Fibroblast of villous mesenchyme (primary cell): ENCODE measurements at regions not wholly inside any gene's neighbourhood (a gene's known extent, or its start where the extent isn't known, plus 50 kb on each side); places are given as distances from the start of the nearest gene placed in this dataset.

Experiments used
- DNase-seq: peaks from one replicate; pipeline ENCODE4 v3.0.0-alpha.2; 2010; ENCODE audit warnings: low read depth
- H3K4me3 ChIP-seq: 2 replicates; pipeline ENCODE4 v1.5.1; 2011; ENCODE audit warnings: low read depth, mild to moderate bottlenecking, low read length
- CTCF ChIP-seq: IDR thresholded peaks from 2 replicates; pipeline ENCODE4 v1.5.1; 2012; ENCODE audit warnings: low read depth, mild to moderate bottlenecking, low read length; ENCODE audit not compliant: insufficient read depth

- H3K4me3 ChIP-seq = no peak overlapping the region
- no peak for DNase-seq
- TF ChIP-seq CTCF = no peak
Measured at GRCh38 chr2:120833127-120833675, 97.5 kb downstream of the GLI2 start.

- TF ChIP-seq CTCF = no peak
- no peak for DNase-seq
- no peak overlapping the region for H3K4me3 ChIP-seq
Measured at GRCh38 chr2:120834206-120834605, 98.5 kb downstream of the GLI2 start.

GRCh38 chr2:120836281-120836680 is 100.6 kb downstream of the GLI2 start:
- DNase-seq = no peak
- no peak for TF ChIP-seq CTCF
- H3K4me3 ChIP-seq = no peak overlapping the region

DNA sequence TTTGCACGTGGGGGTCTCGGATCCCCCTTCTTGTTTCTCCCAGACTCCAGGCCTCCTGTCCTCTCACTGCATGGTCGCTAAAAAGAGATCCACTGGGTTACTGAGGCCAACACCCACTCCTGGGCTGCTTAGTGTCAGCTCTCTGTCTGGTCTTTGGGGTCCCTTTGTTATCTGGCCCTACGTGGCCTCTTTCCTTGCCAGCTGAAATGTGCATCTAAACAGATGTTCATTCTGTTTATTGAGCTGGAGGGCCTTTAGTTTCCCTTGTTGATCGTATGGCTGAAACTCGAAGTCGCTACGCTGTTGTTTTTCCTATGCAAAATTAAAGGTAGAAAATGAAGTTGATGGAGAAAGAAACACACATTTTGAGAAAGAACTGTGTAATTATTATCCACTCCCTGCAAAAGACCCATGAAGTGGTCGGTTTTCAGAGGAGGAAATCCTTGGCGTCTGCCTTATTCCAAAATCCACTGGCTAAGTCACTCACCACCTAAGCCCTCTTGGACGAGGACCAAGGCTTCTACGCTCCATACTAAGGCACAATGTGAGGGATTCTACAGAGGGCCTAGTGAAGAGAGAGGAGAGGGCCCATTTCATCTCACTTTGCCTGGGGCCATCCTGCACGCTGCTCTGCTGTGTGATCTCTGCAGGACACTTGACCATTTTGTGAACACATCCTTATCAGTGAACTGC is 105.3 kb downstream of the GLI2 start:
- DNase-seq = no peak
- TF ChIP-seq CTCF = no peak
- H3K4me3 ChIP-seq = no peak overlapping the region

- H3K4me3 ChIP-seq = no peak overlapping the region
- TF ChIP-seq CTCF = no peak
- DNase-seq = peak; percentile 43
Measured at GRCh38 chr2:120842456-120843439, 107.1 kb downstream of the GLI2 start.

GRCh38 chr2:120844070-120844738 is 108.5 kb downstream of the GLI2 start:
- no peak for TF ChIP-seq CTCF
- H3K4me3 ChIP-seq = no peak overlapping the region
- peak; percentile 49 for DNase-seq
